DOHH2 (cell line): ENCODE measurements at regions not wholly inside any gene's neighbourhood (a gene's known extent, or its start where the extent isn't known, plus 50 kb on each side); places are given as distances from the start of the nearest gene placed in this dataset.

Source experiments
- H3F3A ChIP-seq: fragments of 200-600 bp; sonication (generic), shearing (Covaris generic); 2 replicates; pipeline ENCODE4 v1.6.0; 2016; ENCODE audit warnings: antibody characterized with exemption, mild to moderate bottlenecking; ENCODE audit not compliant: control insufficient read depth, insufficient read depth
- H3K27ac ChIP-seq: fragments of 200-600 bp; sonication (generic); 2 replicates; pipeline ENCODE4 v1.5.1; 2014; ENCODE audit warnings: low read depth, mild to moderate bottlenecking, low read length, moderate library complexity
- H3K27me3 ChIP-seq: fragments of 200-600 bp; sonication (generic); 2 replicates; pipeline ENCODE4 v1.6.1; 2014; ENCODE audit warnings: mild to moderate bottlenecking, low read length, mixed read lengths; ENCODE audit not compliant: control insufficient read depth
- H3K36me3 ChIP-seq: fragments of 200-600 bp; sonication (generic); 2 replicates; pipeline ENCODE4 v1.6.1; 2014; ENCODE audit warnings: mild to moderate bottlenecking, low read length, moderate library complexity, mixed read lengths; ENCODE audit not compliant: control insufficient read depth
- H3K4me1 ChIP-seq: fragments of 200-600 bp; sonication (generic); 2 replicates; pipeline ENCODE4 v1.6.1; 2014; ENCODE audit warnings: mild to moderate bottlenecking, low read length, mixed read lengths; ENCODE audit not compliant: control insufficient read depth
- H3K4me2 ChIP-seq: fragments of 200-600 bp; sonication (generic); 2 replicates; pipeline ENCODE4 v1.6.0; 2014; ENCODE audit warnings: mild to moderate bottlenecking, low read length, moderate library complexity
- H3K4me3 ChIP-seq: fragments of 200-600 bp; sonication (generic); 2 replicates; pipeline ENCODE4 v1.5.1; 2014; ENCODE audit warnings: mild to moderate bottlenecking, low read length, mixed read lengths
- H3K79me2 ChIP-seq: fragments of 200-600 bp; sonication (generic); 2 replicates; pipeline ENCODE4 v1.6.1; 2014; ENCODE audit warnings: mild to moderate bottlenecking, low read length, mixed read lengths; ENCODE audit not compliant: control insufficient read depth
- H3K9me2 ChIP-seq: fragments of 200-600 bp; sonication (generic); replicated peaks from 2 replicates; pipeline ENCODE4 v1.6.1; 2014; ENCODE audit warnings: mild to moderate bottlenecking, low read length, mixed read lengths; ENCODE audit not compliant: control insufficient read depth
- H3K9me3 ChIP-seq: fragments of 200-600 bp; sonication (generic); 2 replicates; pipeline ENCODE4 v1.6.1; 2014; ENCODE audit warnings: antibody characterized with exemption, low read length, mixed read lengths; ENCODE audit not compliant: control insufficient read depth, insufficient read depth
- H4K20me1 ChIP-seq: fragments of 200-600 bp; sonication (generic); 2 replicates; pipeline ENCODE4 v1.6.0; 2014; ENCODE audit warnings: low read depth, mild to moderate bottlenecking, antibody characterized with exemption, low read length, moderate library complexity; ENCODE audit not compliant: control insufficient read depth, insufficient read depth
- EZH2phosphoT487 ChIP-seq: fragments of 200-600 bp; sonication (generic); IDR thresholded peaks from 2 replicates; pipeline ENCODE4 v1.6.1; 2017; ENCODE audit warnings: borderline replicate concordance, mild to moderate bottlenecking, antibody characterized with exemption, low read length, moderate library complexity, mixed read lengths
- TF ChIP-seq, protein P1 (sequence below): fragments of 200-600 bp; sonication (generic); IDR thresholded peaks from one replicate; pipeline ENCODE4 v1.5.1; 2014; ENCODE audit warnings: antibody characterized with exemption, mild to moderate bottlenecking, low read depth, low read length; ENCODE audit not compliant: poor library complexity, severe bottlenecking

DNA sequence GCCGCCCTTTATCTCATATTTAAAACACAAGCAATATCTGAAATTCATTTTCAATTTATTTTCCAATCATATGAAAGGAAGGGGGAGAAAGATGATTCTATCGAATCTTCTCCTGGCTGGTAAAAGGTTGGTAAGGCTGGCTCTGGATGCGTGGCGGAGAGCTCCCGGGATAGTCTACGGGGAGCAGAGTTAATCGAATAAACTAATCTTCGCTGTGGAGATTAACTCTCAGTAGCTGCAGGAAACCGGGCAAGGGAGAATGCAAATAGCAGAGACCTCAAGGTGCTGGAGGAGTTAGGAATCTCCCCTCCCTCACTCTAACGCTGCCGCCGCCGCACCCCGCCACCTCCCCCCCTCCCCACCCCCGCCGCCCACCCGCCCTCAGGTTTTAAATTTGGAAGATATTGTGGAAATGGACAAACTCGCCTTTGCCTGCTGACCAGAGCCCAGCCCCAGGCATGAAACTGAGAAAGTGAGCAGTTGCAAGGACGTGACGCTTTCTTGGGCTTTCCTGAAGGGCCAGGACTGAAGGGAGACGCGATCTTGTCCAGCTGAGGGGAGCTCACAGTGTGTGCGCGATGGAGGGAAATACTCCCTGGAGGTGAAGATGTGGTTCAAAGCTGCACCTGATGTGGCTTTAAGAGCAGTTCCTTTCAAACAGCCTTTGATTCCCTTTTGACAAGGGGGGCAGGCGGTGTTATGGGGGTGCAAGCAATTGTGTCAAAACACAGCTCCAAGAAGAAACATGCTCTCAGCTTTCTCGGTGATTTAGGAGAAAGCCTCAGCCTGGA is 308.2 kb upstream of the IRX3 start:
- no peaks in the 10 kb centered on the region for H3K36me3 ChIP-seq
- no peaks in the 10 kb centered on the region for H3K9me2 ChIP-seq
- TF ChIP-seq, protein P1, sequence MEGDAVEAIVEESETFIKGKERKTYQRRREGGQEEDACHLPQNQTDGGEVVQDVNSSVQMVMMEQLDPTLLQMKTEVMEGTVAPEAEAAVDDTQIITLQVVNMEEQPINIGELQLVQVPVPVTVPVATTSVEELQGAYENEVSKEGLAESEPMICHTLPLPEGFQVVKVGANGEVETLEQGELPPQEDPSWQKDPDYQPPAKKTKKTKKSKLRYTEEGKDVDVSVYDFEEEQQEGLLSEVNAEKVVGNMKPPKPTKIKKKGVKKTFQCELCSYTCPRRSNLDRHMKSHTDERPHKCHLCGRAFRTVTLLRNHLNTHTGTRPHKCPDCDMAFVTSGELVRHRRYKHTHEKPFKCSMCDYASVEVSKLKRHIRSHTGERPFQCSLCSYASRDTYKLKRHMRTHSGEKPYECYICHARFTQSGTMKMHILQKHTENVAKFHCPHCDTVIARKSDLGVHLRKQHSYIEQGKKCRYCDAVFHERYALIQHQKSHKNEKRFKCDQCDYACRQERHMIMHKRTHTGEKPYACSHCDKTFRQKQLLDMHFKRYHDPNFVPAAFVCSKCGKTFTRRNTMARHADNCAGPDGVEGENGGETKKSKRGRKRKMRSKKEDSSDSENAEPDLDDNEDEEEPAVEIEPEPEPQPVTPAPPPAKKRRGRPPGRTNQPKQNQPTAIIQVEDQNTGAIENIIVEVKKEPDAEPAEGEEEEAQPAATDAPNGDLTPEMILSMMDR, result no peak
- TF ChIP-seq EZH2phosphoT487, result no peak
- H3K27ac ChIP-seq, result no peak overlapping the region
- no peaks in the 10 kb centered on the region for H4K20me1 ChIP-seq
- H3K4me3 ChIP-seq, result no peak overlapping the region
- no peaks in the 10 kb centered on the region for H3K9me3 ChIP-seq
- no peaks in the 10 kb centered on the region for H3K27me3 ChIP-seq
- H3K4me2 ChIP-seq, result no peak overlapping the region
- H3K4me1 ChIP-seq, result no peaks in the 10 kb centered on the region
- no peaks in the 10 kb centered on the region for H3F3A ChIP-seq
- no peaks in the 10 kb centered on the region for H3K79me2 ChIP-seq

DNA sequence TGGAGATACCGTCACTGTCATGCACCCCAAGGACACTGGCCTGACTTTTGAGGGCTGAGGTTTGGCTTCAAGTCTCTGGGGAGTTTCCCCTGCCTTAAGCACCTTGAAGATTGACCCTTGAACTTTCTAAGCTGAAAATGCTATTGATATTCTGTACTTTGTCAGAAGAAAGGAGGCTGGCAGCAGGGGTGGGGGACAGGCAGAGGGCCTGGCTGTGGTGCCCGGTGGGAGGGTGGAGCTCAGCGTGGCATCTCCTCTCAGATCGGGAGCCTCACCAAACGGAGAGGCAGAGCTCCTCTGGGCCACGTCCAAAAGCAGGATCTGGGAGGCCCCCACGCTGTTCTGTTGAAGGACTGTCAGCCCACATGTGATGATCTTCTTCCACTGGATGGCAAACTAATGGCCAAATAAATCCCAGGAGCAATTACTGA is 305.2 kb upstream of the IRX3 start:
- no peak overlapping the region for H3K27ac ChIP-seq
- no peaks in the 10 kb centered on the region for H3K79me2 ChIP-seq
- H4K20me1 ChIP-seq, result no peaks in the 10 kb centered on the region
- TF ChIP-seq, protein P1, result no peak
- TF ChIP-seq EZH2phosphoT487, result no peak
- H3K36me3 ChIP-seq, result no peaks in the 10 kb centered on the region
- no peaks in the 10 kb centered on the region for H3K9me2 ChIP-seq
- H3K4me1 ChIP-seq, result no peaks in the 10 kb centered on the region
- H3K4me2 ChIP-seq, result no peak overlapping the region
- no peak overlapping the region for H3K4me3 ChIP-seq
- H3K27me3 ChIP-seq, result no peaks in the 10 kb centered on the region
- H3F3A ChIP-seq, result no peaks in the 10 kb centered on the region
- no peaks in the 10 kb centered on the region for H3K9me3 ChIP-seq

DNA sequence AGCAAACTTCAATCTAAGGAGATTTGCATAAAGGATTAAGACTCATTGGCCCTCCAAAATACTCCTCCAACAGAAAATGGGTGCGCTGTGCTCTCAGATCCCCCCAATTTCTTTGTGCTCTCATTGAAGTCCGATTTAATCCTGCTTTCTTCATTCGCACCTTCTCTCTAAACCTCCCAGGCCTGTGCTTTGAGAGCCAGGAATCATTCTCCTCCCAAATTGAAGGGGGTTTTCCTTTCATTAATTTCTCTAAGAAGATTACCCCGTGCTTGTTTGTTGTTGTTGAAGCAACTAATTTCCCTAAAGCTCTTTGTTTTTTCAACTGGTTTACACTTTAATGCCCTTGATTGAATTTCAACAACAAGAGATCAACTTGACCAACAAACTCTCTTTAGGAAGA is 304.2 kb upstream of the IRX3 start:
- H4K20me1 ChIP-seq, result no peaks in the 10 kb centered on the region
- no peaks in the 10 kb centered on the region for H3K36me3 ChIP-seq
- no peaks in the 10 kb centered on the region for H3K27me3 ChIP-seq
- H3F3A ChIP-seq, result no peaks in the 10 kb centered on the region
- no peaks in the 10 kb centered on the region for H3K9me3 ChIP-seq
- H3K27ac ChIP-seq, result no peak overlapping the region
- no peak overlapping the region for H3K4me3 ChIP-seq
- H3K4me1 ChIP-seq, result no peaks in the 10 kb centered on the region
- H3K79me2 ChIP-seq, result no peaks in the 10 kb centered on the region
- no peaks in the 10 kb centered on the region for H3K9me2 ChIP-seq
- H3K4me2 ChIP-seq, result no peak overlapping the region
- TF ChIP-seq, protein P1, result no peak
- no peak for TF ChIP-seq EZH2phosphoT487
